H9 (cell line): ENCODE measurements at regions not wholly inside any gene's neighbourhood (a gene's known extent, or its start where the extent isn't known, plus 50 kb on each side); places are given as distances from the start of the nearest gene placed in this dataset.

Source experiments
- DNase-seq: peaks from one replicate; pipeline ENCODE4 v3.0.0-alpha.2; 2017
- H2AFZ ChIP-seq: one replicate; pipeline ENCODE4 v1.6.1; 2013; ENCODE audit warnings: mild to moderate bottlenecking, low read length, control low read depth, moderate library complexity
- H2AK5ac ChIP-seq: 2 replicates; pipeline ENCODE4 v1.6.1; 2013; ENCODE audit warnings: low read length, control low read depth, mixed read lengths; ENCODE audit not compliant: insufficient read length
- H2BK120ac ChIP-seq: one replicate; pipeline ENCODE4 v1.6.1; 2013; ENCODE audit warnings: low read depth, mild to moderate bottlenecking, low read length, control low read depth, inconsistent platforms; ENCODE audit not compliant: poor library complexity, severe bottlenecking
- H2BK12ac ChIP-seq: 2 replicates; pipeline ENCODE4 v1.6.1; 2013; ENCODE audit warnings: low read length, control low read depth, mixed read lengths, low read depth; ENCODE audit not compliant: insufficient read length
- H2BK15ac ChIP-seq: 2 replicates; pipeline ENCODE4 v1.6.1; 2013; ENCODE audit warnings: low read depth, low read length, control low read depth
- H2BK20ac ChIP-seq: one replicate; pipeline ENCODE4 v1.6.1; 2013; ENCODE audit warnings: low read depth, mild to moderate bottlenecking, low read length, control low read depth, inconsistent platforms; ENCODE audit not compliant: poor library complexity, severe bottlenecking
- H2BK5ac ChIP-seq: 2 replicates; pipeline ENCODE4 v1.6.1; 2013; ENCODE audit warnings: low read length, control low read depth, mixed read lengths; ENCODE audit not compliant: insufficient read length
- H3K14ac ChIP-seq: 2 replicates; pipeline ENCODE4 v1.6.1; 2013; ENCODE audit warnings: low read length, control low read depth; ENCODE audit not compliant: insufficient read depth
- H3K18ac ChIP-seq: 2 replicates; pipeline ENCODE4 v1.6.1; 2013; ENCODE audit warnings: low read depth, mild to moderate bottlenecking, mixed read lengths, low read length, control low read depth; ENCODE audit not compliant: insufficient read length
- H3K23ac ChIP-seq: 2 replicates; pipeline ENCODE4 v1.6.1; 2013; ENCODE audit warnings: low read length, control low read depth, mixed read lengths, low read depth; ENCODE audit not compliant: insufficient read length
- H3K23me2 ChIP-seq: 2 replicates; pipeline ENCODE4 v1.6.1; 2013; ENCODE audit warnings: low read depth, mild to moderate bottlenecking, mixed read lengths, low read length, control low read depth; ENCODE audit not compliant: insufficient read length, poor library complexity, severe bottlenecking
- H3K27ac ChIP-seq: 2 replicates; pipeline ENCODE4 v1.5.1; 2013; ENCODE audit warnings: low read length, control low read depth, mixed read lengths, low read depth; ENCODE audit not compliant: insufficient read length
- H3K27me3 ChIP-seq: 2 replicates; pipeline ENCODE4 v1.6.1; 2013; ENCODE audit warnings: low read length, control low read depth, inconsistent platforms; ENCODE audit not compliant: insufficient read depth
- H3K4ac ChIP-seq: 2 replicates; pipeline ENCODE4 v1.6.1; 2013; ENCODE audit warnings: low read depth, mild to moderate bottlenecking, control low read depth, inconsistent platforms, low read length, moderate library complexity
- H3K4me1 ChIP-seq: 2 replicates; pipeline ENCODE4 v1.6.1; 2013; ENCODE audit warnings: low read length, control low read depth, inconsistent platforms; ENCODE audit not compliant: insufficient read depth
- H3K4me2 ChIP-seq: 2 replicates; pipeline ENCODE4 v1.6.1; 2013; ENCODE audit warnings: low read length, control low read depth, mixed read lengths; ENCODE audit not compliant: insufficient read length, insufficient read depth
- H3K56ac ChIP-seq: 2 replicates; pipeline ENCODE4 v1.6.1; 2013; ENCODE audit warnings: low read depth, mild to moderate bottlenecking, mixed read lengths, low read length, control low read depth; ENCODE audit not compliant: insufficient read length
- H3K79me1 ChIP-seq: 2 replicates; pipeline ENCODE4 v1.6.1; 2013; ENCODE audit warnings: low read depth, mild to moderate bottlenecking, moderate library complexity, low read length, control low read depth, inconsistent platforms; ENCODE audit not compliant: insufficient read depth, poor library complexity, severe bottlenecking
- H3K79me2 ChIP-seq: 2 replicates; pipeline ENCODE4 v1.6.1; 2013; ENCODE audit warnings: low read length, control low read depth, inconsistent platforms; ENCODE audit not compliant: insufficient read depth
- H3K9ac ChIP-seq: 2 replicates; pipeline ENCODE4 v1.6.1; 2013; ENCODE audit warnings: low read length, control low read depth, mixed read lengths; ENCODE audit not compliant: insufficient read length; ENCODE audit errors: extremely low read depth
- H3K9me3 ChIP-seq: one replicate; pipeline ENCODE4 v1.6.1; 2013; ENCODE audit warnings: low read depth, low read length, inconsistent platforms; ENCODE audit not compliant: control insufficient read depth
- H3T11ph ChIP-seq: one replicate; pipeline ENCODE4 v1.6.1; 2013; ENCODE audit warnings: mild to moderate bottlenecking, low read length, control low read depth, inconsistent platforms
- H4K20me1 ChIP-seq: one replicate; pipeline ENCODE4 v1.6.1; 2013; ENCODE audit not compliant: control insufficient read depth, insufficient read length, insufficient read depth
- H4K5ac ChIP-seq: 2 replicates; pipeline ENCODE4 v1.6.1; 2013; ENCODE audit warnings: low read depth, mild to moderate bottlenecking, mixed read lengths, low read length, control low read depth; ENCODE audit not compliant: insufficient read length
- H4K8ac ChIP-seq: replicated peaks from 2 replicates; pipeline ENCODE4 v1.6.1; 2013; ENCODE audit warnings: low read length, control low read depth, mixed read lengths, low read depth; ENCODE audit not compliant: insufficient read length
- H4K91ac ChIP-seq: 2 replicates; pipeline ENCODE4 v1.6.1; 2013; ENCODE audit warnings: low read depth, mild to moderate bottlenecking, moderate library complexity, mixed read lengths, low read length, control low read depth; ENCODE audit not compliant: insufficient read length
- H3K27ac Mint-ChIP-seq, 3 experiments: 2 replicates in 2 of 3; 3 replicates in 1 of 3; pipeline ENCODE4 v1.8.0; 2020 to 2021; ENCODE audit warnings: mixed read lengths in 3 of 3, mild to moderate bottlenecking in 1 of 3, moderate library complexity in 1 of 3
- H3K27me3 Mint-ChIP-seq: 2 replicates; pipeline ENCODE4 v1.8.0; 2021; ENCODE audit warnings: low read depth, mild to moderate bottlenecking, moderate library complexity, mixed read lengths
- H3K36me3 Mint-ChIP-seq, 3 experiments: 2 replicates in 2 of 3; 3 replicates in 1 of 3; pipeline ENCODE4 v1.8.0; 2020 to 2021; ENCODE audit warnings: low read depth in 3 of 3, mixed read lengths in 3 of 3; ENCODE audit not compliant: insufficient read depth in 1 of 3
- H3K4me1 Mint-ChIP-seq, 2 experiments: 2 replicates each; pipeline ENCODE4 v1.8.0; 2020; ENCODE audit warnings: mixed read lengths in 2 of 2
- H3K4me3 Mint-ChIP-seq, 2 experiments: 2 replicates in 1 of 2; 3 replicates in 1 of 2; pipeline ENCODE4 v1.8.0; 2020 to 2021; ENCODE audit warnings: mild to moderate bottlenecking in 2 of 2, mixed read lengths in 2 of 2, moderate library complexity in 1 of 2
- H3K9me3 Mint-ChIP-seq, 2 experiments: 2 replicates in 1 of 2; 3 replicates in 1 of 2; pipeline ENCODE4 v1.8.0; 2020; ENCODE audit warnings: mild to moderate bottlenecking in 2 of 2, mixed read lengths in 2 of 2, moderate library complexity in 1 of 2
- CTCF ChIP-seq: fragments of 200-600 bp; sonication (generic); conservative IDR thresholded peaks from 3 replicates; pipeline ENCODE4 v1.8.0; 2021; ENCODE audit warnings: antibody characterized with exemption, mild to moderate bottlenecking
- WGBS: extraction: QIAGEN DNeasy Blood & Tissue Kit; methylation state at CpG from one replicate; pipeline ENCODE4 v1.1.7; 2013; ENCODE audit warnings: missing lambda C conversion rate, low lambda C conversion rate, mixed read lengths; ENCODE audit not compliant: insufficient read length; ENCODE audit errors: extremely low coverage; 5-methylcytosine and 5-hydroxymethylcytosine counted together

- Histone ChIP-seq H4K91ac (no peak overlapping the region), H2BK5ac (no peak overlapping the region), H3T11ph (no peak overlapping the region), H3K14ac (no peak overlapping the region), H3K79me1 (no peaks in the 10 kb centered on the region), H2BK15ac (no peak overlapping the region), H3K4me1 (no peaks in the 10 kb centered on the region), H3K23ac (no peak overlapping the region), H3K4me2 (no peak overlapping the region), H2AFZ (no peak overlapping the region), H3K56ac (no peak overlapping the region), H3K4ac (no peak overlapping the region), H3K23me2 (no peaks in the 10 kb centered on the region), H4K20me1 (no peaks in the 10 kb centered on the region), H3K79me2 (no peaks in the 10 kb centered on the region), H3K27me3 (no peaks in the 10 kb centered on the region), H4K8ac (no peak overlapping the region), H2BK120ac (no peak overlapping the region), H3K9me3 (no peaks in the 10 kb centered on the region), H4K5ac (no peak overlapping the region), H3K18ac (no peak overlapping the region), H2BK20ac (no peak overlapping the region), H3K27ac (no peak overlapping the region), H2AK5ac (no peak overlapping the region), H3K9ac (no peak overlapping the region), H2BK12ac (no peak overlapping the region)
- Mint-ChIP-seq H3K9me3 (peaks cover 23 to 26% of the 10 kb centered on the region in 2 experiments), H3K36me3 (peaks cover 5 to 17% (median 9%) of the 10 kb centered on the region in 3 experiments), H3K4me1 (no peaks in the 10 kb centered on the region), H3K27me3 (0 out of 2 replicates have a peak, but pooled peaks cover under 1% of the 10 kb centered on the region), H3K4me3 (no peak overlapping the region), H3K27ac (no peak overlapping the region; a peak in 1 of 7 replicates)
- DNase-seq, result no peak
- no peak for TF ChIP-seq CTCF
- no CpG with 5 or more reads among the region's 1 CpG for WGBS
Observed at GRCh38 chr12:61384511-61384910, 875.7 kb upstream of the USP15 start.
